GM18517 (cell line): ENCODE measurements at regions not wholly inside any gene's neighbourhood (a gene's known extent, or its start where the extent isn't known, plus 50 kb on each side); places are given as distances from the start of the nearest gene placed in this dataset.

Experiments used
- ATAC-seq: cut with Tn5 transposase; IDR thresholded peaks from one replicate; pipeline ENCODE4 v1.9.1; 2021; ENCODE audit warnings: mild to moderate bottlenecking, moderate library complexity; ENCODE audit not compliant: unreplicated experiment

GRCh38 chr20:39152126-39152525 lies 190.0 kb downstream of the DHX35 start:
- no peak for ATAC-seq

GRCh38 chr20:39150501-39150900 lies 188.4 kb downstream of the DHX35 start:
- no peak for ATAC-seq

DNA sequence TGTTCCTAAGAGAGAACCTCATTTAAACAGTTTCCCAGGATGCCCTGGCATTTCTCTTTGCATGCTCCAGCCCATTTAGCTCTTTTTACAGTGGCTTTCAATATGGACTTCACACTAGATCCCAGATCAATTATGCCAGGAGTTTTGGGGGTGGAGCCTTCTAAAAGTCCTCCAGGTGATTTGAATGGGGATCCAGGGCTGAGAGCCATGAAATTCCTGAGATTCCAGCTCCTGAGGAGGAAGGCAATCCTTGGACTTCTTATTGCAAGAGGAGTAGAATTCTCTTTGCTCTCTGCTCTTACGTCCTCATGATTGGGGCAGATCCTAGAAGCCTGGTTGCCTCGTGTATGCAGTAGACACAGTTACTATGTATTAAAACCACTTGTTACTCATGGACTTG lies 184.2 kb downstream of the DHX35 start:
- no peak for ATAC-seq

- no peak for ATAC-seq
Measured at GRCh38 chr20:39145921-39146320, 183.8 kb downstream of the DHX35 start.

DNA sequence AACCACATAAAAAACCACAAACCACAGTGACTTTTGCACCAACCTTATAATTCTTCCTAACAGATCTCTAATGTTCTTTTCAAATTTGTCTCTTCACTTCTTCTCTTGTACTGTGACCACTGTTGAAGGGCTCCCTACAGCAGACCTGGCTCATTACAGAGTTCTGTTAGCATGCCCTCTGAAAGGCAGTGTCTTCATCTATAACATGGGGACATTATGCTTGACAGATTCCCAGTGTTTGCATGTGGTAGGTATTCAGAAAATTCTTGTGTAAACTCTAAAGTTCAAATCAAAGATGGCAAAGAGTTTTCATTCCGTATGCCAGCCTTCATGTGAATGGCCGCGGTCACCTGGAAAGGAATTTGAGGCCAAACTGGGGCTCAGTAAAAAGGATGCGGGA lies 182.6 kb downstream of the DHX35 start:
- no peak for ATAC-seq

- ATAC-seq: no peak
Measured at GRCh38 chr20:39142407-39143096, 180.4 kb downstream of the DHX35 start.

- ATAC-seq: no peak
Measured at GRCh38 chr20:39137299-39137698, 175.2 kb downstream of the DHX35 start.

- ATAC-seq: no peak
Measured at GRCh38 chr20:39136798-39137197, 174.7 kb downstream of the DHX35 start.

- no peak for ATAC-seq
Measured at GRCh38 chr20:39135885-39136544, 173.9 kb downstream of the DHX35 start.

GRCh38 chr20:39133201-39133600 lies 171.1 kb downstream of the DHX35 start:
- no peak for ATAC-seq

- ATAC-seq: no peak
Measured at GRCh38 chr20:39132511-39132910, 170.4 kb downstream of the DHX35 start.

DNA sequence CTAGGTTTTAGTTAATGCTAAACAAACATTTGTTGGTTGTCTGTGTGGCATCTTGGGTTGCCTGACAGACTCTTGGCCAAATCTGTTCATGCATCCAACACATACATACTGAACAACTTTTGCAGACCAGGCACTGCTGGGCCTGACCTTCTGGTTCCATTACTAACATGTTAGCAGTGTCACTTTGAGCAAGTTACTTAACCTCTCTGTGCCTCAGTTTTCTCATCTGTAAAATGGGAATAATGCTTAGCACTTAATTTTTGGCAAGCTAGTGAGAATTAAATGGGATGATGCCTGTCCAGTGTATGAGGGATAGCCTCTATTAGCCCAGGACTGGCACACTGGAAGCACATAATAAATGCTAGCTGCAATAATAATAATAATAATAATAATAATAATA lies 169.9 kb downstream of the DHX35 start:
- no peak for ATAC-seq

- no peak for ATAC-seq
Measured at GRCh38 chr20:39130627-39131026, 168.5 kb downstream of the DHX35 start.

GRCh38 chr20:39129523-39129922 lies 167.4 kb downstream of the DHX35 start:
- ATAC-seq: no peak

DNA sequence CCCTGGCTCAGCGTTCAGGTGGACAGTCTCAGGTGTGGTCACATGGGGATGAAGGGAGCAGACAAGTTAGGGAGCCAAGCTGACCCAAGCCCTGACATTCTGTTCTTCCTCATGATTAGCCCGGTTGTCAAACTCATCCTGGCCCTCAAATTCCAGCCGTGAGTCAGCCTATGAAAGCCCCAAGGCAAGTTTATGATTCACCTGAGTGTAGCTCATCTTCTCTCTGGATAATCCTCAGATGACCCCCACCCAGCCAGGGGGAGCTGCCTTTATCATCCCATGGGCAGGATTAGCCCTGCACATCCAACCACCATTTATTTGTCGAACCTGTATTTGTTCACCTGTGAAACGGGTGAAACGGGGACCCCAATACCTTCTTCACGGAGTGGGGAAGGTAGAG lies 161.9 kb downstream of the DHX35 start:
- no peak for ATAC-seq

DNA sequence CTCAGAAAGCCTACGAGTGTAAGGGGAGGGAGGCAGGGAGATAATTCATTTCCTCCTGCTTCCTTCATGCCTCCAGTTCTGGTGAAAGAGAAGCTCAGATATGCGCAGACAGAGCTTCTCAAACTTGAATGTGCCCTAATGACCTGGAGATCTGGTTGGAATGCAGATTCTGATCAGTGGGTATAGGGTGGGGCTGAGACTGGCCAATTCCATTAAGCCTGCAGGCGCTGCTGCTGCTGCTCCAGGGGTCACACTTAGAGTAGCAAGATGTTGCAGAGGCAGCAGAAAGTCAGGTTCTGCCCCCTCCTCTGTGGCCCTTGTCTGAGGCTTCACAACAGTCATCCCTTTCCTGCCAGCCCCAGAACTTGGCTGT lies 161.0 kb downstream of the DHX35 start:
- ATAC-seq: no peak

GRCh38 chr20:39117491-39117890 lies 155.3 kb downstream of the DHX35 start:
- no peak for ATAC-seq

GRCh38 chr20:39116020-39116419 lies 153.9 kb downstream of the DHX35 start:
- no peak for ATAC-seq

DNA sequence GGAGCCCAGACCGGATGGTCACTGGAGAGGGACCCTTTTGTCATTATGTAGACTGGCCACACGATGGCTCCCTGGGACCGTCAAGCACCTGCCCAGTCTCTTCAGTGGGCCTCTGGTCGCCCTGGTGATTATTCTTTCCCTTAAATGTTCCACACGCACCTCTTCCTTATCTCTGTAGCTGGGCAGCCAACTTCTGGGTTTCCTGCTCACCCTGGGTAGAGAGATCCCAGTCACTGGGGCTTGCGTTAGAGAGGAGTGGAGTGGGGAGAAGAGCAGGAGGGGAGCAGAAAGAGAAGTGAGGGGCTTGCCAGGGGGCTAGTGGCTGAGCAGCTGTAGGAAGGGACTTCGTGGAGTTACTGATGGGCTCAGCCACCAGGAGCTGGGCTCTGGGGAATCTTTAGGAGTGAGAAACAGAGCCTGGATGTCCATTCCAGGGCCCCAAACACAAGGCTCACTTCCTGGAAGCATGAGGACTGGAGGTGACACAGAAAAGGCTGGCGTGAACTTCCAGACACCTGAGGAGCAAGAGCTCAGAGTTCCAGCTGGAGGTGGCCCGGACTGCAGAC lies 150.1 kb downstream of the DHX35 start:
- ATAC-seq: no peak

- ATAC-seq: no peak
Measured at GRCh38 chr20:39111359-39112177, 149.4 kb downstream of the DHX35 start.

DNA sequence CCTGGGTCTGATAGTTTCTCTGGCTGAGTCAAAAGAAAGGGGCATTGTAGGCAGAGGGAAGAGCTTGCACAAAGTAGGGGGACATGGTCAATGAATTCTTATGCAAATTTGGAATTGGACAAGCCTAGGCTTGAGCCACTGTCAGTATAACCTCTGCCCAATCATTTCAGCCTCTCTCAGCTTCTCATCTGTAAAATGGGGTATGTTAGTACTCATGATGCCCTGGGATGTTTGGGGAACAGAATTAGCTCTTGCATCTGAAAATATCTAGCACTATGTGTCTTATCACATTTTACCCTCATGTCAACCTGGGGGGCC lies 148.6 kb downstream of the DHX35 start:
- no peak for ATAC-seq
